GM20000 (cell line): ENCODE measurements at regions not wholly inside any gene's neighbourhood (a gene's known extent, or its start where the extent isn't known, plus 50 kb on each side); places are given as distances from the start of the nearest gene placed in this dataset.

ENCODE experiments used
- DNase-seq: peaks from one replicate; pipeline ENCODE4 v3.0.0; 2012; ENCODE audit warnings: low spot score
- TF ChIP-seq, protein P1 (sequence below): IDR thresholded peaks from 2 replicates; pipeline ENCODE4 v1.5.1; 2012; ENCODE audit warnings: mild to moderate bottlenecking, control low read depth; ENCODE audit errors: extremely low read depth, missing control alignments

DNA sequence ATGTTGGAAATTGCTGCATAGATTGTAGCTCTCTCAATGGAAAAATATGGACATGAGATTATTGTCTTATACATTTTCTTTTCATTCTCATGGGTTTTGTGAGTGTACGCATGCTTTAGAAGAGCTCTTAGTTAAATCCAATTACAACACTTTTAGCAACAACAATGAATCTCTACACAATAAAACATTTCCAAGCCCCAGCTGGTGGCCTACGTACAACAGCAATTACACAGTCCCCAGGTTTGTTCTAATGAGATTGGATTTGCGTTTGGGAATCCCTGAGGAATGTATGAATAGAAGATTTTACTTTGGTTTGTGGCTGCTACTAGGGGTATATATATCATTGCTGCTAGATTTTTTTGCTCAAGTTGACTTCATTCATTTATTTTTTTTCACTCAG, 98.6 kb downstream of the FHDC1 start:
- no peak for DNase-seq
- TF ChIP-seq, protein P1, sequence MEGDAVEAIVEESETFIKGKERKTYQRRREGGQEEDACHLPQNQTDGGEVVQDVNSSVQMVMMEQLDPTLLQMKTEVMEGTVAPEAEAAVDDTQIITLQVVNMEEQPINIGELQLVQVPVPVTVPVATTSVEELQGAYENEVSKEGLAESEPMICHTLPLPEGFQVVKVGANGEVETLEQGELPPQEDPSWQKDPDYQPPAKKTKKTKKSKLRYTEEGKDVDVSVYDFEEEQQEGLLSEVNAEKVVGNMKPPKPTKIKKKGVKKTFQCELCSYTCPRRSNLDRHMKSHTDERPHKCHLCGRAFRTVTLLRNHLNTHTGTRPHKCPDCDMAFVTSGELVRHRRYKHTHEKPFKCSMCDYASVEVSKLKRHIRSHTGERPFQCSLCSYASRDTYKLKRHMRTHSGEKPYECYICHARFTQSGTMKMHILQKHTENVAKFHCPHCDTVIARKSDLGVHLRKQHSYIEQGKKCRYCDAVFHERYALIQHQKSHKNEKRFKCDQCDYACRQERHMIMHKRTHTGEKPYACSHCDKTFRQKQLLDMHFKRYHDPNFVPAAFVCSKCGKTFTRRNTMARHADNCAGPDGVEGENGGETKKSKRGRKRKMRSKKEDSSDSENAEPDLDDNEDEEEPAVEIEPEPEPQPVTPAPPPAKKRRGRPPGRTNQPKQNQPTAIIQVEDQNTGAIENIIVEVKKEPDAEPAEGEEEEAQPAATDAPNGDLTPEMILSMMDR, result no peak

DNA sequence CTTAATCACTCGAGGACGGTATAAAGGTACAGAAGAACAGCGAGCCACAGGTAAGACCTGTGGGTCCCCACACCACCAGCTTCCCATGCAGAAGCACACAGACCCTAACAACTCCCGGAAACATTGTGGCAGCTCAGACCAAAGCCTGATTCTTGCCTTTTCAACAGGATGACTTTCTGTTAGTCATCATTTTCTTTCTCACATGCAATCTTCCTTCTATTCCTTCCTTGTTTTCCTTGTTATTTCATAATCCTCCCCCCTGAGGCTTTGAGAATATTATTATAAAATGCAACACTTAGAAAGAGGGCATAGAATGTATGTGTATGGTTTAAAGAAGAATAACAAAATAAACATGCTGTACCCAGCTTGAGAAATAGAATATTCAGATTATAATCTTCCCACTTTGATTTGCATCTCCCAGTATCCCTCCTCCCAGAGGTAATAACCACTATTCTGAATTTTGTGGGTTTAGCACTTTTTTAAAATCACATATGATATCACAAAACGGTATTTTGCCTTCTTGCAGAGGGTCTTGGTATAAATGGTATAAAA, 100.9 kb downstream of the FHDC1 start:
- DNase-seq, result no peak
- TF ChIP-seq, protein P1, result no peak

DNA sequence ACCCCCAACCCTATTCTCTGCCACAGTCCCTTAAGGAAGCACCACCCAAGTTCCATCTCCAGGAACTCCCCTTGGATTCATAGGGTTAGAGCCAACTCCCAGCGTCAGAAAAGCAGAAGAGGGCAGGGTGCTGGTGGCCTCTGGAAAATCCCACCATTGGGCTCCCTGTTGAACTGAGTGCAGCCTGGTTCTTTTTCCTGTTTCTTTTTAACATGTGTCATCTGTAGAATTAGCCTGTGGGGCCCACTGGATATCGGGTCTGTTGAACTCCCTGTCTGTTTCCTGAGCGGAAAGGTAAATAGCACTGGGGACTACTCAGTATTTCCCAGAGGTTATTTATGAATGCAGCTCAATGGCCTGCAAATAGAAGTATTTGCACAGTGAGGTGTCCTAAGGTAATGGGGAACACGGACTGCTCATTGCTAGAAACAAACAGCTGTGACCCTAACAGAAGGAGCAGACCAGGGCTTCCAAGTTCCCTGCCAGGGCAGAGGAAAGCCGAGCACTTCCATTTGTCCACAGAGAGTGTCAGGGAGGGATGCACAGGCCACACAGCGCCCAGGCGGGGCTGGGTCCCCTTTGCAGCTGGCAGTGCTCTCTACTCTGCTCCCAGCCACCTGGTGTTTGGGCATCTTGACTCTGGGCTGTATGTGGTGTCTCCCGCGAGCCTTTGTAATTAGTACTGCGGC, 102.6 kb downstream of the FHDC1 start:
- TF ChIP-seq, protein P1, result no peak
- DNase-seq, result no peak

DNA sequence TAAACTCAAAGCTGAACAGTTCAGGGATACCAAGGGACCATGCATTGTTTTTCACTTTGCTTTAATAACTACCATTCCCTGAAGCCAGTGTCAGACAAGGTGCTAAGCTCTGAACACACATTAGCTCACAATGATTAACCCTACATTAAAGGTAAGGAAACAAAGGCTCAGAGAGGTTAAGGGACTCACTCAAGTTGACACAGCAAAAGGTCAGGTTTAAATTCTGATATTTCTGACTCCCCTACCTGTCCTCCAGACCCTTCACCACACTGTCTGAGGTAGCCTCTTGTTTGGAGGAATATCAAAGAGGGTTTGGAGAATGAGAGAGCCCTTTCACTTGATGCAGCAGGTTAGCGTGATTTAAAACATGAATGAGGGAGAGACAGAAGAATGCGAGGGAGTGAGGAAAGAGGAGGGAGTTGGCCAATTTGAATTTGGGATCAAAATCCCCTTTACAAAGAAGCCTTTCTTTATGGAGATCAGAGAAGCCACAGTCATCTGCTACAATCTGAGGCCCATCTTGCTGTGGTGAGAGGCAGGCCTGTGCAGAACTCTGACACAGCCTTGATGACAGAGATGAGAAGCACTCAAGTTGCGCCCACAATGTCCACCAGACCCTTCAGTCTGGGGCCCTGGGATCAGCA, 103.5 kb downstream of the FHDC1 start:
- no peak for DNase-seq
- TF ChIP-seq, protein P1, result no peak

DNA sequence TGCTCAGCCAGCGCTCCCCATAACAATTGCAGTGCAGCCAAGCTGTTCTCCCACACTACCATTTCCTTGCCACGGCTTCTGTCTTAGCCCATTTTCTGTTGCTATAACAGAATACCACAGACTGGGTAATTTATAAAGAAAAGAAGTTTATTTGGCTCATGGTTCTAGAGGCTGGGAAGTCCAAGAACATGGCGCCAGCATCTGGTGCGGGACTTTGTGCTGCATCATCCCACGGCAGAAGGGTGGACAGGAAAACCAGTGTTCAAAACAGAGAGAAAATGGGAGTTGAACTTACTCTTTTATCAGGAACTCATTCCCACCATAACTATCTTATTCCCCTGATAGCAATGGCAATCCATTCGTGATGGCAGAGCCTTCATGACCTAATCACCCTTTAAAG, 104.6 kb downstream of the FHDC1 start:
- no peak for DNase-seq
- TF ChIP-seq, protein P1, result no peak

DNA sequence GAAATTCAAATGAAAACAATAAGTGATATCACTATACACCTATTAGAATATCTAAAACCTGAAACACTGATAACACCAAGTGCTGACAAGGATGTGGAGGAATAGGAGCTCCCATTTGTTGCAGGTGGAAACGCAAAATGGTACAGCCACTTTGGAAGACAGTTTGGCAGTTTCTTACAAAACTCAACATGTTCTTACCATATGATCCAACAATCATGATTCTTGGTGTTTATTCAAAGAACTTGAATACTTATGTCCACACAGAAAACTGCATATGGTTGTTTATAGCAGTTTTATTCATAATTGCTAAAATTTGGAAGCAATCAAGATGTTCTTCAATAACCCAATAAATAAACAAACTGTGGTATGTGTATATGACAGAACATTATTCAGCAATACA, 107.9 kb downstream of the FHDC1 start:
- TF ChIP-seq, protein P1, result no peak

More for the DNA sequence above, 107.9 kb downstream of the FHDC1 start:
- DNase-seq, result no peak
